ENCODE measurements at regions not wholly inside any gene's neighbourhood (a gene's known extent, or its start where the extent isn't known, plus 50 kb on each side); places are given as distances from the start of the nearest gene placed in this dataset.

DNA sequence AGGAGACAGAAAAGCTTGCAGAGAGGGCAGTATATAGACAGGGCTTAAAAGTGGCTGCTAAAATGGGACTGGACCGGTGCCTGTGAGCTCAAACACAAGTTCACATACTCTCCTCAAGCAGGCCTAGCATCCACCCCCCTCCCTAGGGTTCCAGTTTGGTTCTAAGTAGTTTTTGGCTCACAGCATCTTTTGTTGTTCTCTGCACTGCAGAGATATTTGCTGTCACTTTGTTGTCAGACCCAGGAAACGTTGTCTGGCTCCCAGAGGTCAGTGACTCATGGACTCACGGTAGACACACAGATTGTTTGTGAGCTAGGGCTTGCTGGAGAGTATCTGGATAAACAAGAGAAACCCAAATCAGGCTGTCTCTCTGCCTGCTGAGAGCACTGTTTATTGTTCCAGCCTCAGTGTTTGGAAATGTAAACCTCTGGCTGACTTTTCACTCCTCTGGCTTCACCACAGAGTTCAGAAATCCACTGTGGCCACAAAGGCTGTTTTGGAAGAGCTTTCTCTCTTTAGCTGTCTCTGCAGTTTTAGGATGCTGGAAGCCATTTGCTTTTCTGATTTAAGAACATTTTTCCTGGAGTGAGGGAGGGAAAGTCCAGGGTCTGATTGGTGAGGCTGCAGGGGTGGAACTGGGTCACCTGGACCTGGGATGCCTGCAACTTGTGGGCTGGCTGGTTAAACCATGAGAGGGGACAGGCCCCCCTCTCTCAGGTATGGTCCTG, 303.7 kb upstream of the PLET1 start:
- DNase-seq = no peak
- Histone ChIP-seq H3K36me3 (no peaks in the 10 kb centered on the region), H3K27ac (no peak overlapping the region), H3K27me3 (ENCODE audit: insufficient read depth, low read depth, severe bottlenecking) (no peaks in the 10 kb centered on the region), H3K4me3 (ENCODE audit: low read depth, low read length) (no peak overlapping the region), H3K9me3 (ENCODE audit: severe bottlenecking) (no peaks in the 10 kb centered on the region)
- TF ChIP-seq, protein P1, sequence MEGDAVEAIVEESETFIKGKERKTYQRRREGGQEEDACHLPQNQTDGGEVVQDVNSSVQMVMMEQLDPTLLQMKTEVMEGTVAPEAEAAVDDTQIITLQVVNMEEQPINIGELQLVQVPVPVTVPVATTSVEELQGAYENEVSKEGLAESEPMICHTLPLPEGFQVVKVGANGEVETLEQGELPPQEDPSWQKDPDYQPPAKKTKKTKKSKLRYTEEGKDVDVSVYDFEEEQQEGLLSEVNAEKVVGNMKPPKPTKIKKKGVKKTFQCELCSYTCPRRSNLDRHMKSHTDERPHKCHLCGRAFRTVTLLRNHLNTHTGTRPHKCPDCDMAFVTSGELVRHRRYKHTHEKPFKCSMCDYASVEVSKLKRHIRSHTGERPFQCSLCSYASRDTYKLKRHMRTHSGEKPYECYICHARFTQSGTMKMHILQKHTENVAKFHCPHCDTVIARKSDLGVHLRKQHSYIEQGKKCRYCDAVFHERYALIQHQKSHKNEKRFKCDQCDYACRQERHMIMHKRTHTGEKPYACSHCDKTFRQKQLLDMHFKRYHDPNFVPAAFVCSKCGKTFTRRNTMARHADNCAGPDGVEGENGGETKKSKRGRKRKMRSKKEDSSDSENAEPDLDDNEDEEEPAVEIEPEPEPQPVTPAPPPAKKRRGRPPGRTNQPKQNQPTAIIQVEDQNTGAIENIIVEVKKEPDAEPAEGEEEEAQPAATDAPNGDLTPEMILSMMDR (IDR thresholded peaks at IDR 0.05; ENCODE audit: low read depth, low read length) = no peak

DNA sequence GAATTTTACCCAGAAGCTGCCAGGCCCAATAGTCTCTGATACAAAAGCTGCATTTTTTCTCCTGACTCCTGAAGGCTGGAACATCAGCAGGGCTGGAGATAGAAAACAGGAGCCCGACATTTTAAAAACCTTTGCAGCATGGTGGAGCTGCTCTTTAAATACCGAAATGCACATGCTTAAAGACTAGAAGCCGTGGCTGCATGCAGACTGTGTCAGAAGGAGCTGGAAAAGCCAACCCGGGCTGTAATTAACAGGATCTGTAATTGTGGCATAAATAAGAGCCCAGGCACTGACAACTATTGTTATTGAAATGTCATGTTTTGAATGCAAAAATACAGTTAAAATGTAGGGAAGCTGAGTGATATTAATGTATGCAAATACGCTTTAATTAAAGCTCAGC, 304.9 kb upstream of the PLET1 start:
- H3K4me3 ChIP-seq (ENCODE audit: low read depth, low read length) = no peak overlapping the region
- DNase-seq = no peak

GRCh38 chr11:112566124-112566523, 305.5 kb upstream of the PLET1 start:
- DNase-seq = no peak
- Histone ChIP-seq H3K27me3 (ENCODE audit: insufficient read depth, low read depth, severe bottlenecking) (no peaks in the 10 kb centered on the region), H3K27ac (no peak overlapping the region), H3K4me3 (ENCODE audit: low read depth, low read length) (no peak overlapping the region), H3K9me3 (ENCODE audit: severe bottlenecking) (no peaks in the 10 kb centered on the region), H3K36me3 (no peaks in the 10 kb centered on the region)
- TF ChIP-seq, protein P1 (IDR thresholded peaks at IDR 0.05; ENCODE audit: low read depth, low read length) = no peak

More for the DNA sequence above, 304.9 kb upstream of the PLET1 start:
- TF ChIP-seq, protein P1 (IDR thresholded peaks at IDR 0.05; ENCODE audit: low read depth, low read length) = no peak
- H3K36me3 ChIP-seq = no peaks in the 10 kb centered on the region
- no peak overlapping the region for H3K27ac ChIP-seq
- H3K27me3 ChIP-seq (ENCODE audit: insufficient read depth, low read depth, severe bottlenecking) = no peaks in the 10 kb centered on the region
- H3K9me3 ChIP-seq (ENCODE audit: severe bottlenecking) = no peaks in the 10 kb centered on the region

- H3K27ac ChIP-seq = no peak overlapping the region
- no peak for DNase-seq
These were observed 309.7 kb upstream of the PLET1 start for GRCh38 chr11:112570333-112570732.

DNA sequence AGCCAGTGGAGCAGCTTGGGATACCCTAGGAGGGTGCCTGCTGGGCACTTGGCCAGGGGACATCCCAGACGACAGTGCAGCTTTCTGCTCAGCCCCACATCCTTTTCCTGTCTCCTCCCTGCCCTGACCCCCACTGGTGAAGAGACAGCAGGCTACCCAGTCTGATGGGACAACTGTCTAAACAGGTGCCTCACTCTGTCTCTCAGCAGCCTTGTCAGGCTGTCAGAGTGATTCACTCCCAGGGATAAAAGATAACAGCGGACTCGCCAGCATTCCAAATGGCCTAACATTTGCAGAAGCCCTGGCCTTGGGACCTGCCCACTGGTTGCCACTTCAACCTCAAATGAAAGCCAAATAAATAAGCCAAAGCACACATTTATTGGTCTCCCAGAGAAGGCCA, 318.6 kb upstream of the PLET1 start:
- H3K9me3 ChIP-seq (ENCODE audit: severe bottlenecking) = no peaks in the 10 kb centered on the region
- DNase-seq = no peak
- no peak overlapping the region for H3K4me3 ChIP-seq (ENCODE audit: low read depth, low read length)
- H3K36me3 ChIP-seq = no peaks in the 10 kb centered on the region
- no peaks in the 10 kb centered on the region for H3K27me3 ChIP-seq (ENCODE audit: insufficient read depth, low read depth, severe bottlenecking)
- H3K27ac ChIP-seq = no peak overlapping the region
- TF ChIP-seq, protein P1 (IDR thresholded peaks at IDR 0.05; ENCODE audit: low read depth, low read length) = no peak

More at GRCh38 chr11:112570333-112570732, 309.7 kb upstream of the PLET1 start:
- TF ChIP-seq, protein P1 (IDR thresholded peaks at IDR 0.05; ENCODE audit: low read depth, low read length) = no peak
- Histone ChIP-seq H3K4me3 (ENCODE audit: low read depth, low read length) (no peak overlapping the region), H3K27me3 (ENCODE audit: insufficient read depth, low read depth, severe bottlenecking) (no peaks in the 10 kb centered on the region), H3K9me3 (ENCODE audit: severe bottlenecking) (no peaks in the 10 kb centered on the region), H3K36me3 (no peaks in the 10 kb centered on the region)

DNA sequence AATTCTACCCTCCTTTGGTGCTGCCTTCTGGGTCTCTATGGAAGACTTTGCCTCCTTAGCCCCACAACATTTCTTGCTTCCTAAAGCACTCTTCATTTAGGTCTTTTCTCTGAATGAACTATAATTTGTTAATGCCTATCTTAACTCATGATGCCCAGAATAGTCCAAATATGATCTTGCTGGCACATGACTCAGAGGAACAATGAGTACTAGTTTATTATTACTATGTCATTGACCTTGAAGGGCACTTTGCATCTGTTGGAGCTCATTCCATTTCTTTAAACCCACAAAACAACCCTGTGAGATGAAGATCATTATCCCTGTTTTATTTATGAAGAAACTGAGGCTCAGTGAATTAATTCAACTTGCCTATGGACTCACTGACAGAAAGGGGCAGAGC, 320.2 kb upstream of the PLET1 start:
- H3K36me3 ChIP-seq = no peaks in the 10 kb centered on the region
- no peaks in the 10 kb centered on the region for H3K27me3 ChIP-seq (ENCODE audit: insufficient read depth, low read depth, severe bottlenecking)
- no peaks in the 10 kb centered on the region for H3K9me3 ChIP-seq (ENCODE audit: severe bottlenecking)
- TF ChIP-seq, protein P1 (IDR thresholded peaks at IDR 0.05; ENCODE audit: low read depth, low read length) = no peak
- H3K27ac ChIP-seq = no peak overlapping the region
- DNase-seq = no peak
- no peak overlapping the region for H3K4me3 ChIP-seq (ENCODE audit: low read depth, low read length)
